Neural progenitor cell (in vitro differentiated cells): ENCODE measurements at regions not wholly inside any gene's neighbourhood (a gene's known extent, or its start where the extent isn't known, plus 50 kb on each side); places are given as distances from the start of the nearest gene placed in this dataset.

Source experiments
- CTCF ChIP-seq: fragments of 200-600 bp; sonication (generic); IDR thresholded peaks from 2 replicates; pipeline ENCODE4 v1.5.1; 2017; ENCODE audit warnings: antibody characterized with exemption, mild to moderate bottlenecking
- EZH2 ChIP-seq: fragments of 200-600 bp; sonication (generic); IDR thresholded peaks from 2 replicates; pipeline ENCODE4 v1.6.1; 2017; ENCODE audit warnings: antibody characterized with exemption, mild to moderate bottlenecking, moderate library complexity
- EZH2phosphoT487 ChIP-seq: fragments of 200-600 bp; sonication (generic); IDR thresholded peaks from 2 replicates; pipeline ENCODE4 v1.6.1; 2017; ENCODE audit warnings: antibody characterized with exemption

- TF ChIP-seq EZH2: no peak
- no peak for TF ChIP-seq CTCF
- TF ChIP-seq EZH2phosphoT487: no peak
Measured at GRCh38 chr4:116438981-116439729, 646.2 kb downstream of the TRAM1L1 start.
